ENCODE measurements at regions not wholly inside any gene's neighbourhood (a gene's known extent, or its start where the extent isn't known, plus 50 kb on each side); places are given as distances from the start of the nearest gene placed in this dataset.
"Not testable (repeated sequence)": the region's sequence is repeated elsewhere in the genome, so short reads cannot be mapped to it uniquely, and the experiment has no call there.

- DNase-seq: no peak
Observed at GRCh38 chr1:29396438-29397255, 160.3 kb downstream of the PTPRU start.

- no peak for DNase-seq
Observed at GRCh38 chr1:29395736-29396437, 159.6 kb downstream of the PTPRU start.

- no peak for DNase-seq
Observed at GRCh38 chr1:29394521-29395225, 158.4 kb downstream of the PTPRU start.

DNA sequence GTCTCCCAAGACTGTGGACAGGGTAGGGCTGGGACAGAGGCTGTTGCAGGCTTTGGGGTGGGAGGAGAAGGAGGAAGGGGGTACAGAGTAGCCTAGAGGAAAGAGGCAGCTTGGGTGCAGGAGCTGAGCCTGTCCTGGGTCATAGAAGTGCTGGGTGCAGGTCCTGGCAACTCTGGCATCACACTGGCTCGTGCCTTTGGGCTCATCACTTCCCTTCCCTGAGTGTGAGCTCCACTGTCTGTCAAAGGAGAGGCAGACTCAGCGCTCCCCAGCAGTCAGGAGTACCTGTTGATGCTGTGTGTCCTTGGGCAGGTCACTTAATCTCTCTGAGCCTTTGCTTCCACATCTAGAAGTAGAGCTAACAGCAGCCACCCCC, 157.1 kb downstream of the PTPRU start:
- DNase-seq: no peak

DNA sequence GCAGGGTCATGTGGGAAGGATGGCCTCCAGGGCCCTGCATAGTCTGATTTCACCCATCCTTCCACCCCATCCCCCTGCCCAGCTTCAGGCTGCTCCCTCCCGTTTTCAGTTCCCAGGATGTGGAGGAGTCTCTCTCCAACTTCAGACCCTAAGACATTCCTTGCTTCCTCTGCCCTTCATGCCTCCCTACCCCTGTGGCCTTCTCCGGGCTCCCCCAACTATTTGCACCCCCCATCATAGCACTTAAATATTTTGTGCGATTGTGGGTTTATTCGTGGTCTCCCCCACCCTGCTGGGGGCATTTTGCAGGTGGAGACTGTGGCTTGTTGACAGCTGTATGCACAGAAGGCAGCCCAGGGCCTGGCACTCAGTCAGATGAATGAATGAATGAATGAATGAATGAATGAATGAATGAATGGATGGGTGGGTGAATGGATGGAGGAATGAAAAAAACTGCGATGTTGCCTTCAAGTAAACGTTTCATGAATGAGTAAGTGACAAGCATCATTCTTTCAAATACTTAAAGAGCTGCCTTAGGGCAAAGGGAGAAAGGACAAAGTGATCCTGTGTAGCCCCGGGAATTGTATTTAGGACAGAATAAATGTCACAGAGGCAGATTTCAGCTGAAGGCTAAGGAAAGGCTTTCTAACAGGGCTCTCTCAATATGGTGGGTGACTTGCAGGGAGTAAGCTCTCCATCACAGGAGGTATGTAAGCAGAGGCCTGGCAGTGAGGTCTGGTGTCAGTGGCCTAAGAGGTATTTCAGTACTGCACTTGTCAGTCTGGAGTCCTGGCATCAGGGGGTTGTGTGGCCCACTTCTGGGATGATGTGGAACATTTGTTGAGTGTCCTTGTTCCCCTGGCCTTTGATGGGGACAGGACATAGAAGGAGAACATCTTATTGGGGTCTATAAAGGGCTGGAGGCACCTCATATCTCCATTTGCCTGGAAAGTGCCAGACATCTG, 156.4 kb downstream of the PTPRU start:
- no peak for DNase-seq

DNA sequence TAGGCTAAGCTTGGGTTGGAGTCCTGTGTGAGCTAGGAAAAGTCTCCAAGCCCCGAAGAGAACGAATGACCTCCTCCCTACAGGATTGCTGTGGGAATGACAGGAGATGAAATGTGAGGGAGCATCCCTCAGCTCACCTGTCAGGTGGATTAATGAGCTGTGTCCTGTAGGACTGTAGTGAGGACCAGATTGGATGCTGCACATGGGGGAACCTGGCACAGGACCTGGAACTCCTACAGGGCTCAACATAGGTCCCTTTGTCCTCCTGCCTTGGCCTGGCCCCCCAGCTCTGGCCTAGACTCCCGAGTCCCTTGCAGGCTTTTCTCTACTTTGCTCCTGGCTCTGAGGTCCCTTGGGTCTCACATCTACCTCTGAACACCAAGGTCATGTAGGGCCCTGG, 155.7 kb downstream of the PTPRU start:
- DNase-seq: no peak

- no peak for DNase-seq
Observed at GRCh38 chr1:29391362-29391880, 155.1 kb downstream of the PTPRU start.

DNA sequence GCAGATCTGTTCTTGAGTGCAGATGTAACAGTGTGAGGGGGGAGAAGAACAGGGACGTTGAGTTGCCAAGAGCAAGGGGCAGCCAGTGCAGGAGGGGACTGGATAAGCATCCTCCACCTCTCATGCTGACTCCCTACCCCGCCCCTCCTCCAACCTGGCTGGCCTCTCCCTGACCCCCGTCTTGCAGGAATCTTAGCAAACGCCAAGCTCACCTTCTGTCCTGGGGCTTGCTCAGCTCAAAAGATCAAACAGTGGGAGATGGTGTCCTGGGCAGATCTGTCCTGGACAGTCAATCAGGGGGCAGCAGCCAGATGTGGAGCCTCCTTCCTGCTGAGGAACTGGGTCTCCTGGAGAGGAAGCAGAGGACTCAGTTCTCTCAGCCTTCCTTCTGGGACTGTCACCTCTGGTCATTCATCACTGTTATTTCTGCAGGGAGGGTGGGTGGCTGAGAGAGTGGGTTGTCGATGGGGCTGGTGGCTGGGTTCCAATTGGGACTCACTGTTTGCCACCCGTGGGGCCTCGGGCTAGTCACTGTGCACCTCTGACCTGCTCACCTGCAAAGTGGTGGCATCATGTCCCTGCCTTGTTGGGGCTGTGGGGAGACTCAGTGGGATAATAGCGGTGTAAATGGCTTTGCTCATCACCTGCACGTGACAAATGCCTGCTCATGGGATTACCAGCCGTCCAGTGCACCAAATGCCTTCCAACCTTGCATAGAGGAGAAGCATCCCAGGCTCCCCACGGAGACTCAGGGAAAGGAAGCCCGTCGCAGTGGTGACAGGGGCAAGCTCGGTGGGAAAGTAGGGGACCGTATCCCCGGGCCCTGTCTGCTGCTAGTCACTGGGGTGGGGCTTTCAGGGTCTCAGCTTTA, 154.4 kb downstream of the PTPRU start:
- no peak for DNase-seq

DNA sequence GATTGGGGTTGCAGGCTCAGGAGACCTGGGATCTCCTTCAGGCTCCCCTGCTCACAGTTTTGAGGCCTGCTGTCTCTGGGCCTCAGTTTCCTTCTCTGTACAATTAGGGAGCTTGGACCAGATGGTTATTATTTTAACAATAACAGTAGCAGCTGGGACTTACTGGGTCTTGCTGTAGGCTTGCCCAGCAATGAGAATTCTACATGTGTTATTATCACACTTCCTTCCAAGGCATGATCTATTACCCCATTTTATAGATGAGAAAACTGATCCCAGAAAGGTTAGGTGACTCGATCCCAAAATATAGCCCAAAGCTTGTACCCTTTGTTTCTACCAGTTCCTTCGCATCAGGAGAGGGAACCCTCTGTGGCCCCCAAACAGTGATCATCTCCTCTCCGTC, 153.8 kb downstream of the PTPRU start:
- DNase-seq: no peak

GRCh38 chr1:29389533-29390041, 153.3 kb downstream of the PTPRU start:
- DNase-seq: no peak

DNA sequence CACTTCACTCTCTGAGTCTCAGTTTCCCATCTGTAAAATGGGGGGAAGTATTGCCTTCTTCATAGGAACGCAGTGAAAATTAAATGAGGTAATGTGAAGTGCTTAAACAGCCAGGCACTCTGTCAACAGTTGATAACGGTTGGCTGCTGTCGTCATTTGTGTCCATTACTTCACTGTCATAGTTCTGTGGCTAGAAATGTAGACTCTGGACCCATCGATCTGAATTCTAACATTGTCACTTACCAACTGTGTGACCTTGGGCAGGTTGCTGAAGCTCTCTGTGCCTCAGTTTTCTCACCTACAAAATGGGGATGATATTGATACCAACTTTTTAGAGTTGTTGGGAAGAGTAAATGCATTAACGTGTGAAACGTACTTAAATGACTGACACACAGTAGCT, 152.6 kb downstream of the PTPRU start:
- no peak for DNase-seq

- DNase-seq: no peak
Observed at GRCh38 chr1:29388170-29388569, 151.8 kb downstream of the PTPRU start.

DNA sequence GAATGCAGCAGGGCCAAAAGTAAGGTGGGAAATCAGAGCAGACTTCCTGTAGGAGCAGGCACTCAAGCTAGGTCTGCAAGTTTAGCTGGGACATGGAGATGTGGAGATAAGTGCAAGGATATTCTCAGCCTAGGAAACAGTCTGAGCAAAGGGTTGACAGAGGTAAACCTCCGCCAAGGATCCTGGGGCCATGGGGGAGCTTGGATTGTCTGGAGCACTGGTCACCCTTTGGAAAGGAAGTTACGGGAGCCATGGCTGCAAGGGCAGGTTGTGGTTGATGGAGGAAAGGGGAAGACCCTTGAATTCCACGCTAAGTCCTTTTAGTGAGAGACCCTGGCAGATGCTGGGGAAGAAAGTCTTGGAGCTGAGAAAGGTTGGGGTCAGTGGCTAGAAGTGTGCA, 150.9 kb downstream of the PTPRU start:
- DNase-seq: no peak

GRCh38 chr1:29386453-29386852, 150.1 kb downstream of the PTPRU start:
- DNase-seq: not testable (repeated sequence)

- no peak for DNase-seq
Observed at GRCh38 chr1:29385966-29386365, 149.6 kb downstream of the PTPRU start.

GRCh38 chr1:29384496-29385015, 148.2 kb downstream of the PTPRU start:
- no peak for DNase-seq

- no peak for DNase-seq
Observed at GRCh38 chr1:29383746-29384371, 147.5 kb downstream of the PTPRU start.

DNA sequence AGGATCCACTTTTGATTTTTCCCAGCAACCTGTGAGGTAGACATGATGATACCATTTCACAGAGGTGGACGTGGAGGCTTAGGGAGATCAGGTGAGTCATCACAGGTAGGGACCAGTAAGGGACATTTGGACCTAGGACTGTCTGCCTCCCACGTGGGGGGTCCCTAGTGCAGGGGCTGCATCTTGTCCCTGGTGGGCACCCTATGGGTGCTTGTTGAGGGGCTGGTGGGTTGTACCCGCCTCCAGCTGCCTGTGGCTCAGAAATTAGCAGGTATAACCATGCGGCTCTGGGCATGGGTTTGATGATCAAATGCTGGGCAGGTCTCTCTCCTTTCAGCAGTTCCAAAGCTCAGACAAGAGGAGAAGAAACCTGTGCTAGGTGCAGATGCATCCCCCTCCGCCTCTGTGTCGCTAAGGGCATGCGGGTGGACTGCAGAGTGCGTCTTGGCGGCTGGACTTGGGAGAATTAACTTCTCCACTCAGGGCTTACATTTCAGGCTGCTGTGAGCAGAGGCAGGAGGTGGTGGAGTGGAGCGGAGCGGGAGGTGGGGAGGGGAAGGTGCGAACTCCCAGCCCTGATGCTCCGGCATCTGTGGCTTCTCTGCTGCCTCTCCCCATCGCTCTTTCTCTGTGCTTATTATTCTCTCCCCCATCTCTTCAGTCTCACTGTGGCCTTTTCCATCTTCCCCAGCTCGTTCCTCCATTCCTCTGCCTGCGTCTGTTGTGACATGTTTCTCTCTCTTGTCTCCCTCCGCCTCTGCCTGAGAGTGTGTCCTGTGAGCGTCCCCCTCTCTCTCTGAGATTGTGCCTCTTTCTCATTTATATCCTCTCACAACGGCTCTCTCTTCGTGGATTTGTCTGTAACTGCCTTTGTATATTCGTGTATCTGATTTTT, 146.8 kb downstream of the PTPRU start:
- no peak for DNase-seq

- no peak for DNase-seq
Observed at GRCh38 chr1:29381426-29381825, 145.1 kb downstream of the PTPRU start.
